Tibial nerve (tissue), 4 donors: ENCODE measurements at regions not wholly inside any gene's neighbourhood (a gene's known extent, or its start where the extent isn't known, plus 50 kb on each side); places are given as distances from the start of the nearest gene placed in this dataset.

ENCODE experiments used
- EP300 ChIP-seq, 2 donors: sonication (generic); formaldehyde crosslinking; IDR thresholded peaks; one replicate each; pipeline ENCODE4 v1.6.1; 2017; ENCODE audit warnings: antibody characterized with exemption in 2 of 2, mild to moderate bottlenecking in 1 of 2
- POLR2A ChIP-seq, 2 donors: fragments of 450-650 bp; IDR thresholded peaks; one replicate each; pipeline ENCODE4 v1.6.1; 2017; ENCODE audit warnings: antibody characterized with exemption in 2 of 2, mild to moderate bottlenecking in 2 of 2, moderate library complexity in 2 of 2
- TF ChIP-seq, protein P1 (sequence below), 5 experiments: fragments of 200-600 bp in 3 of 5; fragments of 450-650 bp in 2 of 5; sonication (generic) in 3 of 5; IDR thresholded peaks; one replicate each; pipeline ENCODE4 v1.5.1; 2016 to 2019; ENCODE audit warnings: antibody characterized with exemption in 5 of 5, mild to moderate bottlenecking in 3 of 5, moderate library complexity in 2 of 5

DNA sequence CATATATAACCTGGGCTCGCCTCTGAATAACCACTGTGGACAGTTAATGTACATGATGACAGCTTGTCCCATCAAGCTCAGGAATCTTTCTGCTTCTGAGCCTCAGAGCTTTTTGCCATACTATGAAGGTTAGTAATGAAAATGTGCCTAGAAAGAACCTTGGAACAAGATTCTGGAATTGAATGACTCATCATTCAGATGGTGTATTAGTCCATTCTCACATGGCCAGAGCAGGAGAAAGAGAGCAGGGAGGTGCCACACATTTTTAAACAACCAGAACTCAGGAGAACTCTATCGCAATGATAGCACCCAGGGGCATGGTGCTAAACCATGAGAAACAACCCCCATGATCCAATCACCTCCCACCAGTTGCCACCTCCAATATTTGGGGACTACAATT is 542.1 kb downstream of the PRR16 start:
- TF ChIP-seq, protein P1, sequence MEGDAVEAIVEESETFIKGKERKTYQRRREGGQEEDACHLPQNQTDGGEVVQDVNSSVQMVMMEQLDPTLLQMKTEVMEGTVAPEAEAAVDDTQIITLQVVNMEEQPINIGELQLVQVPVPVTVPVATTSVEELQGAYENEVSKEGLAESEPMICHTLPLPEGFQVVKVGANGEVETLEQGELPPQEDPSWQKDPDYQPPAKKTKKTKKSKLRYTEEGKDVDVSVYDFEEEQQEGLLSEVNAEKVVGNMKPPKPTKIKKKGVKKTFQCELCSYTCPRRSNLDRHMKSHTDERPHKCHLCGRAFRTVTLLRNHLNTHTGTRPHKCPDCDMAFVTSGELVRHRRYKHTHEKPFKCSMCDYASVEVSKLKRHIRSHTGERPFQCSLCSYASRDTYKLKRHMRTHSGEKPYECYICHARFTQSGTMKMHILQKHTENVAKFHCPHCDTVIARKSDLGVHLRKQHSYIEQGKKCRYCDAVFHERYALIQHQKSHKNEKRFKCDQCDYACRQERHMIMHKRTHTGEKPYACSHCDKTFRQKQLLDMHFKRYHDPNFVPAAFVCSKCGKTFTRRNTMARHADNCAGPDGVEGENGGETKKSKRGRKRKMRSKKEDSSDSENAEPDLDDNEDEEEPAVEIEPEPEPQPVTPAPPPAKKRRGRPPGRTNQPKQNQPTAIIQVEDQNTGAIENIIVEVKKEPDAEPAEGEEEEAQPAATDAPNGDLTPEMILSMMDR (IDR thresholded peaks at IDR 0.05), result no peak
- TF ChIP-seq POLR2A (IDR thresholded peaks at IDR 0.05) (no peak), EP300 (IDR thresholded peaks at IDR 0.05) (no peak)
